Stimulated activated CD4-positive, alpha-beta T cell treated with anti-CD3 and anti-CD28 coated beads, TNF-alpha, amount 100 ng/mL, for 24 hours (primary cell): ENCODE measurements at regions not wholly inside any gene's neighbourhood (a gene's known extent, or its start where the extent isn't known, plus 50 kb on each side); places are given as distances from the start of the nearest gene placed in this dataset.

Experiments used
- DNase-seq, 3 experiments: peaks; one replicate each; pipeline ENCODE4 v3.0.0-alpha.2; 2020; ENCODE audit warnings: low read depth in 3 of 3

DNA sequence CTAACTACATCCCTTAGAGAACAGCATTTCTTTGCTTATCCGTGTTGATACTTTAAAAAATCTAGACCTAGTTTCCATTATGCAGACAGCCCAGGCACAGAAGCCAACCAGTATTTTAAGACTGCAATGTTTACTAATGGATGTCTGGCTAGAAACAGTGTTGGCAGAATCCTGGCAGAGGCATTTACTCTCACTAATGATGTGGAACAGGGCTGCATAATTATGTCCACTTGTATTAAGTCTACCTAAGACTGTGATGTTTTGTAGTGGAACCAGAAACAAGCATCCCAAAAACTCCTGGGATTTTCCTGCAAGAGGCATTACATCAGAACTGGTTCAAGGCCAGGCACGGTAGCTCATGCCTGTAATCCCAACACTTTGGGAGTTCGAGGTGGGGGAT is 50.2 kb upstream of the PICALM start:
- DNase-seq = no peak
